SHP77 treated with DMSO at 0.1 percent for 48 hours (cell line): ENCODE measurements at regions not wholly inside any gene's neighbourhood (a gene's known extent, or its start where the extent isn't known, plus 50 kb on each side); places are given as distances from the start of the nearest gene placed in this dataset.

Experiments
- DNase-seq: peaks from one replicate; lab custom pipeline; 2025; lab: John Stamatoyannopoulos, UW

GRCh38 chr16:20167323-20167722, 93.6 kb upstream of the GPR139 start:
- DNase-seq = no peak

GRCh38 chr16:20166531-20167235, 93.0 kb upstream of the GPR139 start:
- no peak for DNase-seq

DNA sequence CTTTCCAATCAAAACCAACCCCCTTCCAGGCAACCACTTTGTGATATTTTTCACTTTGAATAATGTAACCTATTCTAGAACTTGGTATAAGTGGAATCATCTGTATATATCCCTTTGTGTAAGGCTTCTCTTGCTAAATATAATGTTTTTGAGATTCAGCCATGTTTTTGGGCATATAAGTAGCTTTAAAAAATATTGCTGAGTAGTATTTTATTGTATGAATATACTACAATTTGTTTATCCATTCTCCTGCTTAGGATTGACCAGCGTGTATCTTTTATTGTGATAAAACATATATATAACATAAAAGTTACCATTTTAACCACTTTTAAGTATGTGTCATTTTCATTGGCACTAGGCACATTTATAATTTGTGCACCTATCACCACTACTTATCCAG, 79.8 kb upstream of the GPR139 start:
- no peak for DNase-seq

DNA sequence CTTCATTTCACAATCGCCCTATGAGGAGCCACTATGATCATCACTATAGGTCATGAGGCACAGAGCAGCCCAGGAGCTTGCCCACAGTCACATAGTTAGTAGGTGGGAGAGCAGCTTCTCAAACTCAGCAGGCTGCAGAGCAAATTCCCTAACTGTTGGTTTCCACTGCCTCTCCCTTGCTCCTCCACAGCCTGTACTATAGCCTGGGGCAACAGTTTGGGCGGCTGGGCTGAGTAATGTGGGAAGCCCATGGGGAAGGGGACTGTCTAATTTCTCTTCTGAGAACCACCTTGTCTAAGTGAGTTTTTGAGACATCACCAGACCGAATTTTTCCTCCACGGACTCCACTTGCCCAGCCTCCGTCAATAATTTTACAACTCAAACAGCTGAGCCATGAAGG, 73.4 kb upstream of the GPR139 start:
- no peak for DNase-seq

GRCh38 chr16:20141956-20142355, 68.3 kb upstream of the GPR139 start:
- DNase-seq = no peak

DNA sequence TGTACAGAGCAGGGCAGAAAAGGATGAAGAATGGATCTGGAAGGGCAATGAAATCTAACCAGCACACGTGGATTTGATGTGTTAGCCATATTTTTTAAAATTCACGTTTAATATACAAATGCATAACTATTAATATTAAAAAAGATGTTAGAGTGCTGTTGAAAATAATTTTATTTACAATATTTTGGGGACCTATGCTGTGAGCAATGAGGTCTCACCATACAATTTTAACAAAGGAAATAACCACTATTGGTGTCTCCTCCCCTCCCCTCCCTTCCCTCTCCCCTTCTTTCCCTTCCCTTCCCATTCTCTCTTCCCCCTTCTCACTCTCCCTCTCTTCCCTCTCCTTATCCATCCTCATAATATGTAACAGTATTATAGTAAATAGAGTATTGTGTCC, 64.2 kb upstream of the GPR139 start:
- no peak for DNase-seq

GRCh38 chr16:20137194-20137593, 63.5 kb upstream of the GPR139 start:
- DNase-seq = no peak

DNA sequence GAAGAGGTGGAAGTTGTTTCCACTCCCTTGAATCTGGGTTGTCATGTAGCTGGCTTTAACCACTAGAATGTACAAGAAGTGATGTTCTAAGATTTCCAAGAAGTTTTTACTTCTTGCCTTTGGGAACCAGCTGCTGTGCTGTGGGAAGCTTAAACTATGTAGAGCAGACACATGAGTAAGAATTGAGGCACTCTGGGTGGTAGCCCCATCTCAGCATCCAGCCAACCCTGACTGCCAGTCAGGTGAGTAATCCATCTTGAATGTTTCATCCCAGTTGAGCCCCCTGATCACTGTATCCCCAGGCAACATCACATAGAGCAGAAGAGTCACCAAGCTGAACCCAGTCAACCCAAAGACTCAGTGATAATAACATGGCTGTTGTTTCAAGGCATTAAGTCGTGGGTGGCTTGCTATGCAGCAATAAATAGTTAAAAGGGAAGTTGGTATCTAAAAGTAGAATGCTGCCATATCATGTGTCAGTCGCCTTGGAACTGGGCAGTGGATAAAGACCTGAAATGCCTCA, 62.8 kb upstream of the GPR139 start:
- DNase-seq = no peak

GRCh38 chr16:20129375-20129774, 55.7 kb upstream of the GPR139 start:
- DNase-seq = no peak
